ENCODE measurements at regions not wholly inside any gene's neighbourhood (a gene's known extent, or its start where the extent isn't known, plus 50 kb on each side); places are given as distances from the start of the nearest gene placed in this dataset.

DNA sequence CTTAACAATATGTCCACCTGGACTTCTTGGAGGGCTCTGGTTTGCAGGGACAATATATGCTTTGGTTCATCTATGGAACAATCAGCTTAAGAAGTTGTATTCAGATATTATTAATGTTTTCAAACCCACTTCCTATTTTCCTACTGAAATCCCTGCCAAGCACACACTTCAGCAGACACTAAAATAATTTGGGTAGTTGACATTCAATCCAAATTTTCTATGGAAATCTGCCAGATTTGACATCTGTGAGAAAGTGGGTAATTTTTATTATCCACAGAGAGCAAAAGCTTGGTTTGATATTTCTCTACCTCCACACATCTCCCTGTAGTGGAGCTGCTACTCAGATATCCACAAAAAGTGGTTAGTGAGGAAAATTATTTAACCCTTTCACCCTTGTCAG, 378.8 kb upstream of the SOX5 start:
- no peaks in the 10 kb centered on the region for H3K4me1 ChIP-seq (ENCODE audit: insufficient read depth, low read length)
- no peak overlapping the region for H3K9ac ChIP-seq (ENCODE audit: low read depth, low read length)
- no peaks in the 10 kb centered on the region for H3K36me3 ChIP-seq (ENCODE audit: insufficient read depth, low read length)
- H3K9me3 ChIP-seq (ENCODE audit: control insufficient read depth, insufficient read depth, low read length), result no peaks in the 10 kb centered on the region

DNA sequence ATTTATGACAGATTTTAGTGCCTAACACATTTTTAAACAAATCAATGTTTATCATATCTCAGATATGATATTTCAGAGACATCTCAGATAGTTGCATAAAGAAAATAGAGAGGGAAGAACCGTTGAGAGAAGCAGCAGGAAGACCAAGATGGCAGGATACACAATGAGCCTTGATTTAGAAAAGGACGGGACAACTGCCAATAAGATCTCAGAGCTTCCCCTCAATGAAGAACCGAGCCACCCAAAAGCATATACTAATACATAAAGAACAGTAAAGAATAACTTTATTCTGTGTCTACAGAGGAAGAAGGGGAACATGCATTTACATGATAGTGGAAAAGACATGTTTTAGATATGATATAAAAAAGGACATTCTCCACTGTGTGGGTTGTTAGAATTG, 375.9 kb upstream of the SOX5 start:
- no peak overlapping the region for H3K9ac ChIP-seq (ENCODE audit: low read depth, low read length)
- no peaks in the 10 kb centered on the region for H3K9me3 ChIP-seq (ENCODE audit: control insufficient read depth, insufficient read depth, low read length)
- H3K36me3 ChIP-seq (ENCODE audit: insufficient read depth, low read length), result no peaks in the 10 kb centered on the region
- no peaks in the 10 kb centered on the region for H3K4me1 ChIP-seq (ENCODE audit: insufficient read depth, low read length)

DNA sequence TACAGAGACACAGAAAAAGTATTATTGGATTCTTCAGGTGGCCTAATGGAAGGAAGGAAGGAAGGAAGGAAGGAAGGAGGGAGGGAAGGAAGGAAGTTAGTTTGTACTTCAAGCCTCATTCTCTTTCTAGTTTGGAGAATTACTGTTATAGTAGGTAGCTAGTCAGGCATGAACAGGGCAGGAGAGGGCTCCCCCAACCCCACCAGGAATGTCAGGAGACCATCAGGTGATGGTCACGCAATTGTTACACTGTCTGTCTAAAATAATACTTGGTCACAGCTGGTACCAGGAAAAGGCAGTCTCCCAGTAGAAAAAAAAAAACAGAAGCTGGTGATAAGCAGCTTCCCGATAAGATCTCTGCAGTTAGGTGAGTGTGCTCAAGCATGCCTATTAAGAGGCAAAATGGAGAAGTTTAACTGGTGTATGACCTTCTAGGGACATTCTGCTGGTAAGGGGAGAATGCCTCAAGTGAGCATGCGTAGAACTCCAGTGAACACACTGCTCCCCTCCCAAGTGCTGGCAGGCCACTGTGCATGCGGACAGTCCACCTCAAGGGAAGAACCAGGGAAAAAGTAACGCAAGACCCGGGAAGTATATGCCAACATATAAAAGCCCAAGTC, 358.4 kb upstream of the SOX5 start:
- Histone ChIP-seq H3K9me3 (ENCODE audit: control insufficient read depth, insufficient read depth, low read length) (no peaks in the 10 kb centered on the region), H3K36me3 (ENCODE audit: insufficient read depth, low read length) (no peaks in the 10 kb centered on the region), H3K4me1 (ENCODE audit: insufficient read depth, low read length) (peaks cover 19% of the 10 kb centered on the region), H3K9ac (ENCODE audit: low read depth, low read length) (no peak overlapping the region)

DNA sequence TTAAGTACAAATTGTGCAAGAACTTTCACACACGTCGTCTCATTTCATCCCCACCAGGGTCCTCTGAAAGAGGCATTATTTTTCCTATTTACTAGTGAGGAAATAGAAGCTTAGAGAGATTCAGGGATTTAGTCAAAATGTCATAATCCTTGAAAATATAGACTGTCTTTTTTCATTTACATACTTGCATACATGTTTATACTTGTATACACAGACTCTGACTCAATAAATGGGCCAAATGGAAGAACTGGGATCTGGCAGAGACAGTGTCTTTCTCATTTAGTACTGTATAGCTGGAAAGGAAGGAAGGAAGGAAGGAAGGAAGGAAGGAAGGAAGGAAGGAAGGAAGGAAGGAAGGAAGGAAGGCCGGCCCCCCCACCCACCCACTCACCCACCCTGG, 357.7 kb upstream of the SOX5 start:
- H3K9ac ChIP-seq (ENCODE audit: low read depth, low read length), result no peak overlapping the region
- H3K9me3 ChIP-seq (ENCODE audit: control insufficient read depth, insufficient read depth, low read length), result no peaks in the 10 kb centered on the region
- peaks cover 19% of the 10 kb centered on the region for H3K4me1 ChIP-seq (ENCODE audit: insufficient read depth, low read length)
- H3K36me3 ChIP-seq (ENCODE audit: insufficient read depth, low read length), result no peaks in the 10 kb centered on the region

DNA sequence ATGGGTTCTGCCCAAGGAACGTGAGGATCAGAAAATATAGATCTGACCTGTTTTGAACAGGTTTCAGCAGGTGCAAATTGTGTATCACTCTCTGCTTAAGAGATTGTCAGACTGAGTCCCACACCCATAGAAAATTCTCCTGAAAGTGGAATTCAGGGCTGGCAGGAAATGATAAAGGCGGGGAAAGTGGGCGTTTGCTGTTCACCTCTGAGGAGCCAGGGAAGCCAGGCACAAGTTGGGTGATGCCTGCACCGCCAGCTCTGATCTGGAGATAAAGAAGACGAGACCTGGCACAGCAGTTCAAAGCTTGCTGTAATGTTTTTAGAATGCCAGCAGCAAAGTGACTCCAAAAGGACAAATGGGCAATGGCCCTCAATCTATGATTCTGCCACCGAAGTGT, 356.5 kb upstream of the SOX5 start:
- H3K9me3 ChIP-seq (ENCODE audit: control insufficient read depth, insufficient read depth, low read length), result no peaks in the 10 kb centered on the region
- no peak overlapping the region for H3K9ac ChIP-seq (ENCODE audit: low read depth, low read length)
- no peaks in the 10 kb centered on the region for H3K36me3 ChIP-seq (ENCODE audit: insufficient read depth, low read length)
- H3K4me1 ChIP-seq (ENCODE audit: insufficient read depth, low read length), result peaks cover 19% of the 10 kb centered on the region

DNA sequence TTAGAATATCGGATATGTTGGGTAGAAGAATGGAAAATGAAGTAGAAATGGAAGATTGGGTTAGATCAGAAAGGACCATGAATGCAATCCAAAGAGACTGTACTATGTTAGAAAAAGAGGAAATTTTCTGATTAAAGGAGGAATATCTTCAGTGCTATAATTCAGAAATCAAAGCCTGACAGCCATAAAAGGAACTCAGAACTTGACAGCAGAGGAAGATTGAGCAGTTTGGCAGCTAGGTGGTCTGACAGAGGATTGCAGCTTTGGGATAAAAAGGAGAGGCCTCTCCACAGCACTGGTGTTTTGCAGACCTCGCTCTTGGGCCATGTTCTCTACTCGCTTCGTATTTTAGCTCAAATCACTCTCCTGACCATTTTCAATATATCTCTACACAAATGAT, 354.8 kb upstream of the SOX5 start:
- H3K36me3 ChIP-seq (ENCODE audit: insufficient read depth, low read length), result no peaks in the 10 kb centered on the region
- H3K9ac ChIP-seq (ENCODE audit: low read depth, low read length), result no peak overlapping the region
- peaks cover 11% of the 10 kb centered on the region for H3K4me1 ChIP-seq (ENCODE audit: insufficient read depth, low read length)
- no peaks in the 10 kb centered on the region for H3K9me3 ChIP-seq (ENCODE audit: control insufficient read depth, insufficient read depth, low read length)

DNA sequence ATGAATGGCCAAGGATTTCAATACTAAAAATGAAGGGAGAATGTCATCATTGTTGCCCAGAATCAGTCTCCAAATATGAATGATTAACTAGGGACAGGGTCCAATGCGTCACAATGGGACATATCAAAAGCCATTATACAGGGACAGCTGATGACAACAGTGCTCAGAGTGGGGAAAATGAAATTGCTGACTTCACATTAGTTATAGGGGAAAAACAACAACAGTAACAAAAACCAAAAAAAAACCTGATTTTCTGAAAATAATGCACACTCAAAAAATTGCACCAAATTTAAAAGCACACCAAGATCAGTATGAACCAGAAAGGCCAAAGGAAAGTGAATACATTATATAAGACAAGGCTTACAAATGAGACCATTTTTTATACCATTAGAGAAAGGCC, 353.2 kb upstream of the SOX5 start:
- no peaks in the 10 kb centered on the region for H3K4me1 ChIP-seq (ENCODE audit: insufficient read depth, low read length)
- H3K9me3 ChIP-seq (ENCODE audit: control insufficient read depth, insufficient read depth, low read length), result no peaks in the 10 kb centered on the region
- no peaks in the 10 kb centered on the region for H3K36me3 ChIP-seq (ENCODE audit: insufficient read depth, low read length)
- H3K9ac ChIP-seq (ENCODE audit: low read depth, low read length), result no peak overlapping the region

DNA sequence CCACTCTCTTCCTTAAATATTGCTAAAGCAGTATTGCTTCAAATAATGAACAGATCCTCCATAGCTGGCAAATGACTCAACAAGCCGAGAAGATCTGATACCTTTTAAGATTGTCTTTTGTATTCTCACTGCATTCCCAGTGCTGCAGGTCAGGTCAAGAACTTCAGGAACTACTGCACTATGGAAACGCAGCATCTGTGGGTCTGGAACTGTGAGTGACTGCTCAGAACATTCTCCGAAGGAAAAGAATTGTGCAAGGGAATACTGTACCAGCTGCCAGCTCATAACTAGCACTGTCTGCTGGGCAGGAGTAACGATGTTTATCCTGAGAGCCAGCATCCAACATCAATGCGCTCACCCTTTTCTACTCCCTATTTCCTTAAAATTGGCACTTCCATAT, 348.0 kb upstream of the SOX5 start:
- Histone ChIP-seq H3K4me1 (ENCODE audit: insufficient read depth, low read length) (no peaks in the 10 kb centered on the region), H3K9ac (ENCODE audit: low read depth, low read length) (no peak overlapping the region), H3K9me3 (ENCODE audit: control insufficient read depth, insufficient read depth, low read length) (no peaks in the 10 kb centered on the region), H3K36me3 (ENCODE audit: insufficient read depth, low read length) (no peaks in the 10 kb centered on the region)

DNA sequence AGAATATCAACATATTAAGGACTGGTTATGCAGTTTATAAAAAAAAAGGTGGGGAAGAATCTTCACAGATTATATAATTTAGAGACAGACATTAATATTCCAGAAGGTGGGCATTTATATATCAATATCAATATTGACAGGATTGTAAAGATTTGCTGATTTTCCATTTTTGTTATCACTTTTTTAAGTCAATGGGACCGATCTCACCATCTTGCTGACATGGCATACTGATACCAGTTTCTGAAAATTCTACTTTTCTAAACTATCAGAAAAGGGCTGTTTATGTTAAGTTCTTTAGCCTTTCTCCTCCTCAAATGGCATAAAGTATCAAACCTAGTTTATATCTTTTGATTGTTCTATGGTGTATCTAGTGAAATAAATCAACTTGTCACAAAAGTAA, 344.1 kb upstream of the SOX5 start:
- H3K36me3 ChIP-seq (ENCODE audit: insufficient read depth, low read length), result no peaks in the 10 kb centered on the region
- no peaks in the 10 kb centered on the region for H3K4me1 ChIP-seq (ENCODE audit: insufficient read depth, low read length)
- H3K9me3 ChIP-seq (ENCODE audit: control insufficient read depth, insufficient read depth, low read length), result no peaks in the 10 kb centered on the region
- no peak overlapping the region for H3K9ac ChIP-seq (ENCODE audit: low read depth, low read length)

DNA sequence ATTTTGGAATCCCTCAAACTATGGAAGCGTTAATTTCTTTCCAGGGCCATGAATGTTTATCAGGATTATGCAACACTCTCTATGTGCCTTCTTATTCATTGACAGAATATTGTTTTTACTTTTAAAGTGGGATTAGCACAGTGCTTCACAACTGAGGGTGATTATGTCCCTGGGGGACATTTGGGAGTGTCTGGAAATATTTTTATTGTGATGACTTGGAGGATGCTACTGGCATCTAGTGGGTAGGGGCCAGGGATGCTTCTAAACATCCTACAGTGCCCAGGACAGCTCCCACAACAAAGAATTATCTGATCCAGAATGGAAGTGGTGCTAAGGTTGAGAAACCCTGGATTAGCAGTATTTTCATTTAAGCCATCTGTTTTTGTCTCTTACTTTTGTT, 338.5 kb upstream of the SOX5 start:
- Histone ChIP-seq H3K9me3 (ENCODE audit: control insufficient read depth, insufficient read depth, low read length) (no peaks in the 10 kb centered on the region), H3K4me1 (ENCODE audit: insufficient read depth, low read length) (no peaks in the 10 kb centered on the region), H3K9ac (ENCODE audit: low read depth, low read length) (no peak overlapping the region), H3K36me3 (ENCODE audit: insufficient read depth, low read length) (no peaks in the 10 kb centered on the region)

DNA sequence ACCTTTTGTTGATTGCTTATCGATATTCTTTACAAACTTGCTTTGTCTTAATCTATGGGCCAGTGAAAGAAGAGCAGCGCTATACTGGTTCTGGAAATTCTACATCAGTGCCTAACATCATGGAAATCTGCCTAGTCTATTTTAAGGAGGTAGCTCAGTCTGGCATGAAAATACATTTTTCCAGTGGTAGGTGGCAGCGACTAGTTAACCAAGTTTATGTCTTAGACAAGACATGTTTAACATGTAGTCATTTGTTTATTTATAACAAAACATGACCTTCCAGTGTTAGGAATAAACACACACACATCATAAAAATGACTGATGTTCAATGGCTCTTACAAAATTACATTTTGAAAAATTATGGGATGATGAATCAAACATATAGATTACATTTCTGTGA, 336.0 kb upstream of the SOX5 start:
- no peaks in the 10 kb centered on the region for H3K9me3 ChIP-seq (ENCODE audit: control insufficient read depth, insufficient read depth, low read length)
- no peaks in the 10 kb centered on the region for H3K36me3 ChIP-seq (ENCODE audit: insufficient read depth, low read length)
- no peak overlapping the region for H3K9ac ChIP-seq (ENCODE audit: low read depth, low read length)
- H3K4me1 ChIP-seq (ENCODE audit: insufficient read depth, low read length), result peaks cover 13% of the 10 kb centered on the region

GRCh38 chr12:24281341-24281740, 331.9 kb upstream of the SOX5 start:
- Histone ChIP-seq H3K36me3 (ENCODE audit: insufficient read depth, low read length) (no peaks in the 10 kb centered on the region), H3K9ac (ENCODE audit: low read depth, low read length) (no peak overlapping the region), H3K9me3 (ENCODE audit: control insufficient read depth, insufficient read depth, low read length) (no peaks in the 10 kb centered on the region), H3K4me1 (ENCODE audit: insufficient read depth, low read length) (peaks cover 19% of the 10 kb centered on the region)

- H3K9me3 ChIP-seq (ENCODE audit: control insufficient read depth, insufficient read depth, low read length), result no peaks in the 10 kb centered on the region
- no peaks in the 10 kb centered on the region for H3K36me3 ChIP-seq (ENCODE audit: insufficient read depth, low read length)
- H3K9ac ChIP-seq (ENCODE audit: low read depth, low read length), result no peak overlapping the region
- H3K4me1 ChIP-seq (ENCODE audit: insufficient read depth, low read length), result peaks cover 19% of the 10 kb centered on the region
Measured at GRCh38 chr12:24280056-24280842, 330.8 kb upstream of the SOX5 start.

- Histone ChIP-seq H3K36me3 (ENCODE audit: insufficient read depth, low read length) (no peaks in the 10 kb centered on the region), H3K9me3 (ENCODE audit: control insufficient read depth, insufficient read depth, low read length) (no peaks in the 10 kb centered on the region), H3K9ac (ENCODE audit: low read depth, low read length) (no peak overlapping the region), H3K4me1 (ENCODE audit: insufficient read depth, low read length) (peaks cover 19% of the 10 kb centered on the region)
Measured at GRCh38 chr12:24278832-24279231, 329.4 kb upstream of the SOX5 start.

DNA sequence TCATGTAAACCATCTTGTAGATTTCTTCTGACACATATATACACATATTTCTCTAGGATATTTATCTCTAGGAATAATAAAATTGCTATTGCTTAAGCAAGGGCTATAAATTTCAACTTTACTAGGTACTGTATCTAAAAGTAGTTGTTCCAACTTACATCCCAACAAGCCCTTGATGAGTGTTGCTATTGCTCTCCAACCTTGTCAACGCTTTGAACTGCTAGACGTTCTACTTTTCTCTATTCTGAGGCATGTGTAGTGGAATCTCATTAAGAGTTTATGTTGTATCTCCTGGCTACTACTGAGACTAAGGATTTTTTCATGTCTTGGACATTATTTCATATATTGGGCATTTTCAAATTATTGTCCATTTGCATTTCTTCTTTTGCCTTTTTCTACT, 321.5 kb upstream of the SOX5 start:
- Histone ChIP-seq H3K9ac (ENCODE audit: low read depth, low read length) (no peak overlapping the region), H3K4me1 (ENCODE audit: insufficient read depth, low read length) (no peaks in the 10 kb centered on the region), H3K36me3 (ENCODE audit: insufficient read depth, low read length) (no peaks in the 10 kb centered on the region), H3K9me3 (ENCODE audit: control insufficient read depth, insufficient read depth, low read length) (no peaks in the 10 kb centered on the region)

Measured in ES-I3 (cell line).